IMR-90 (cell line): ENCODE measurements at regions not wholly inside any gene's neighbourhood (a gene's known extent, or its start where the extent isn't known, plus 50 kb on each side); places are given as distances from the start of the nearest gene placed in this dataset.

ENCODE experiments used
- ATAC-seq: fragments of 200-7000 bp; cut with Tn5 transposase; 2 replicates; pipeline ENCODE4 v1.9.1; 2020; ENCODE audit warnings: low read depth, mild to moderate bottlenecking, moderate library complexity
- BruUV-seq: library from RNA; stranded (reverse); fragments of 400-500 nt; replicated peaks from 2 replicates; lab custom pipeline; 2021; lab: Mats Ljungman, UMichigan
- CTCF ChIA-PET: fragments of 300-600 bp; formaldehyde crosslinking; extraction: SDS; loops from one replicate; lab custom pipeline; 2021; ENCODE audit warnings: antibody characterized with exemption; lab: Yijun Ruan, JAX
- POLR2A ChIA-PET: fragments of 300-600 bp; sonication (Branson Sonifier 250); formaldehyde crosslinking; loops from one replicate; lab custom pipeline; 2022; ENCODE audit warnings: antibody characterized with exemption; ENCODE audit not compliant: unreplicated experiment; lab: Charles Lee
- DNase-seq: peaks from one replicate; pipeline ENCODE4 v3.0.0; 2013
- H2AFZ ChIP-seq: replicated peaks from 2 replicates; pipeline ENCODE3; 2013; ENCODE audit warnings: low read length, mild to moderate bottlenecking; ENCODE audit not compliant: poor library complexity
- H2AK5ac ChIP-seq: 2 replicates; pipeline ENCODE4 v1.6.1; 2013; ENCODE audit warnings: low read depth, low read length, inconsistent platforms
- H2AK9ac ChIP-seq: replicated peaks from 2 replicates; pipeline ENCODE3; 2013; ENCODE audit warnings: mild to moderate bottlenecking, low read depth, low read length, moderate library complexity; ENCODE audit not compliant: poor library complexity
- H2BK120ac ChIP-seq: 2 replicates; pipeline ENCODE4 v1.6.1; 2013; ENCODE audit warnings: low read depth, low read length, inconsistent platforms
- H2BK15ac ChIP-seq: 3 replicates; pipeline ENCODE4 v1.6.1; 2013; ENCODE audit warnings: low read depth, low read length, inconsistent platforms
- H2BK20ac ChIP-seq: 2 replicates; pipeline ENCODE4 v1.6.1; 2013; ENCODE audit warnings: low read depth, mild to moderate bottlenecking, inconsistent platforms, low read length, moderate library complexity
- H2BK5ac ChIP-seq: 2 replicates; pipeline ENCODE4 v1.6.1; 2013; ENCODE audit warnings: mild to moderate bottlenecking, low read depth, low read length, inconsistent platforms; ENCODE audit not compliant: poor library complexity, severe bottlenecking
- H3K14ac ChIP-seq: replicated peaks from 2 replicates; pipeline ENCODE4 v1.6.1; 2013; ENCODE audit warnings: low read depth, low read length, inconsistent platforms
- H3K18ac ChIP-seq: 2 replicates; pipeline ENCODE4 v1.6.1; 2013; ENCODE audit warnings: low read depth, low read length, control low read depth
- H3K23ac ChIP-seq: 2 replicates; pipeline ENCODE4 v1.6.1; 2013; ENCODE audit warnings: low read depth, low read length, inconsistent platforms
- H3K27ac ChIP-seq: 2 replicates; pipeline ENCODE4 v1.5.1; 2013; ENCODE audit warnings: mild to moderate bottlenecking, control low read depth, low read length; ENCODE audit not compliant: insufficient read depth
- H3K27me3 ChIP-seq: 2 replicates; pipeline ENCODE4 v1.6.1; 2013; ENCODE audit warnings: low read length; ENCODE audit not compliant: control insufficient read depth, insufficient read depth
- H3K36me3 ChIP-seq: 2 replicates; pipeline ENCODE4 v1.6.1; 2013; ENCODE audit warnings: low read length, mixed read lengths; ENCODE audit not compliant: control insufficient read depth, insufficient read depth
- H3K4ac ChIP-seq: 2 replicates; pipeline ENCODE4 v1.6.1; 2013; ENCODE audit warnings: low read depth, low read length, inconsistent platforms
- H3K4me1 ChIP-seq: 2 replicates; pipeline ENCODE4 v1.6.1; 2013; ENCODE audit warnings: low read length, mixed read lengths; ENCODE audit not compliant: control insufficient read depth, insufficient read depth
- H3K4me2 ChIP-seq: 2 replicates; pipeline ENCODE4 v1.6.1; 2013; ENCODE audit warnings: low read depth, mild to moderate bottlenecking, control low read depth, low read length, moderate library complexity
- H3K4me3 ChIP-seq: 2 replicates; pipeline ENCODE4 v1.5.1; 2013; ENCODE audit warnings: low read depth, mild to moderate bottlenecking, control low read depth, low read length, moderate library complexity; ENCODE audit not compliant: insufficient read depth
- H3K56ac ChIP-seq: 2 replicates; pipeline ENCODE4 v1.6.1; 2013; ENCODE audit warnings: low read length, inconsistent platforms; ENCODE audit not compliant: insufficient read depth; ENCODE audit errors: extremely low read depth
- H3K79me1 ChIP-seq, 2 experiments: 2 replicates each; pipeline ENCODE4 v1.6.1; 2013; ENCODE audit warnings: low read length in 2 of 2, inconsistent platforms in 1 of 2, low read depth in 1 of 2
- H3K9ac ChIP-seq: 2 replicates; pipeline ENCODE4 v1.6.1; 2013; ENCODE audit warnings: low read depth, low read length, control low read depth
- H3K9me1 ChIP-seq: 2 replicates; pipeline ENCODE4 v1.6.1; 2013; ENCODE audit warnings: low read length, inconsistent platforms; ENCODE audit not compliant: insufficient read depth
- H3K9me3 ChIP-seq: 2 replicates; pipeline ENCODE4 v1.6.1; 2013; ENCODE audit warnings: low read length; ENCODE audit not compliant: control insufficient read depth, insufficient read depth
- H4K20me1 ChIP-seq: 2 replicates; pipeline ENCODE4 v1.6.1; 2013; ENCODE audit warnings: low read length, inconsistent platforms; ENCODE audit not compliant: insufficient read depth
- H4K5ac ChIP-seq: 2 replicates; pipeline ENCODE4 v1.6.1; 2013; ENCODE audit warnings: mild to moderate bottlenecking, low read depth, low read length, control low read depth
- H4K8ac ChIP-seq, 2 experiments: 2 replicates each; pipeline ENCODE4 v1.6.1; 2013; ENCODE audit warnings: low read depth in 2 of 2, low read length in 2 of 2, control low read depth in 1 of 2, inconsistent platforms in 1 of 2
- H4K91ac ChIP-seq: 2 replicates; pipeline ENCODE4 v1.6.1; 2013; ENCODE audit warnings: low read depth, low read length, inconsistent platforms; ENCODE audit not compliant: insufficient read depth
- FOS ChIP-seq: fragments of 150-350 bp; IDR thresholded peaks from 2 replicates; pipeline ENCODE4 v1.6.1; 2016; ENCODE audit warnings: low read depth, low read length
- NFE2L2 ChIP-seq: fragments of 150-350 bp; IDR thresholded peaks from 2 replicates; pipeline ENCODE4 v1.6.1; 2016; ENCODE audit warnings: low read depth, mild to moderate bottlenecking, low read length
- RFX5 ChIP-seq: IDR thresholded peaks from 2 replicates; pipeline ENCODE4 v1.8.0; 2012; ENCODE audit warnings: low read depth, mild to moderate bottlenecking, low read length, moderate library complexity
- WGBS, 2 experiments: methylation state at CpG; one replicate each; pipeline versions ENCODE4 v1.1.5 to v1.1.7; 2013; ENCODE audit warnings: missing lambda C conversion rate in 2 of 2; ENCODE audit not compliant: insufficient read length in 1 of 2; ENCODE audit errors: extremely low coverage in 2 of 2; 5-methylcytosine and 5-hydroxymethylcytosine counted together
- dilution Hi-C: fragments of 300-500 bp; cut with HindIII; formaldehyde crosslinking; loops from one replicate; pipeline ENCODE4 v1.14.3; 2018; ENCODE audit warnings: low sequenced_read_pairs; ENCODE audit not compliant: unreplicated experiment
- in situ Hi-C: fragments of 300-500 bp; cut with MboI; formaldehyde crosslinking; loops from 3 replicates; pipeline ENCODE4 v1.14.3; 2019; ENCODE audit warnings: low sequenced_read_pairs, inconsistent platforms, mixed read lengths
- intact Hi-C: fragments of 100-400 bp; cut with micrococcal nuclease; formaldehyde crosslinking; loops from 2 replicates; pipeline ENCODE4 v1.10.0; 2022
- TF ChIP-seq, protein P1 (sequence below): conservative IDR thresholded peaks from 2 replicates; pipeline ENCODE4 v1.5.1; 2012; ENCODE audit warnings: mild to moderate bottlenecking, low read depth, low read length, improper control_type of control experiment

DNA sequence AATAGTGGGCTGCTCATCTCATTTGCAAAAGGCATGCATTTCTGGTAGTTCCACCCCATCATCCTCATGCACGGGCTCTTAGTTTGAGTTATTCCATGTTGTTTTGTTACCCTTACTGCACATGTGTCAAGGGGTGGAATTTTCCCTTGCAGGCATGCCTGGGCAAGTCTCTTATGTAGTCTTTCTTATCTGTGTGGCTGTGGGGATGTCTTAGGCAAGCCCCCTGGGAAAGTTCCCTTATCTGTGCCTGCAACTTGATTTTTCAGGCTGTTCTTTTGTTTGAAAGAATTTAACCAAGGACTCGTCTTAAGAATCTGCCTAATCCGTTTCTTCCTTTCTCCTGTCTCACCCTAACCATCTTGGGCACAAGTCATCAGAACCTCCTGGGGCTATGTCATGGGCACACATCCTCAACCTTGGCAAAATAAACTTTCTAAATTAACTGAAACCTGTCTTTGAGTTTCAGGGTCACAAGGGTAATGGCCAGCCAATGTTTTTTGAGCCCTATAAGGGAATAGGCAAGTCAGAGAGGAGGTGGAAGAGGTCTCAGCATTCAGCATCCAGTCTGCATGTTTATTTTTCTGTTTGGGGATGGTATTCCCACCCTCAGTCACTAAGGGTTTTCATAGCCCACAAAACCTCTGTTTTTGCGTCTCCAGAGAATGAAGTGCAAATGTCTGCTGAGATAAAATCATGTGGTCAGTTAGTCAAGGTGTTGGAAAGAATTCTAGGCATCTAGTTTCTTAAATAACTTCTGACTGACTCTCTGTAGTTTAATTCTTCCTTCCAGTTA lies 579.7 kb downstream of the PLA2G4A start (continued):
- TF ChIP-seq, protein P1, sequence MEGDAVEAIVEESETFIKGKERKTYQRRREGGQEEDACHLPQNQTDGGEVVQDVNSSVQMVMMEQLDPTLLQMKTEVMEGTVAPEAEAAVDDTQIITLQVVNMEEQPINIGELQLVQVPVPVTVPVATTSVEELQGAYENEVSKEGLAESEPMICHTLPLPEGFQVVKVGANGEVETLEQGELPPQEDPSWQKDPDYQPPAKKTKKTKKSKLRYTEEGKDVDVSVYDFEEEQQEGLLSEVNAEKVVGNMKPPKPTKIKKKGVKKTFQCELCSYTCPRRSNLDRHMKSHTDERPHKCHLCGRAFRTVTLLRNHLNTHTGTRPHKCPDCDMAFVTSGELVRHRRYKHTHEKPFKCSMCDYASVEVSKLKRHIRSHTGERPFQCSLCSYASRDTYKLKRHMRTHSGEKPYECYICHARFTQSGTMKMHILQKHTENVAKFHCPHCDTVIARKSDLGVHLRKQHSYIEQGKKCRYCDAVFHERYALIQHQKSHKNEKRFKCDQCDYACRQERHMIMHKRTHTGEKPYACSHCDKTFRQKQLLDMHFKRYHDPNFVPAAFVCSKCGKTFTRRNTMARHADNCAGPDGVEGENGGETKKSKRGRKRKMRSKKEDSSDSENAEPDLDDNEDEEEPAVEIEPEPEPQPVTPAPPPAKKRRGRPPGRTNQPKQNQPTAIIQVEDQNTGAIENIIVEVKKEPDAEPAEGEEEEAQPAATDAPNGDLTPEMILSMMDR: no peak

DNA sequence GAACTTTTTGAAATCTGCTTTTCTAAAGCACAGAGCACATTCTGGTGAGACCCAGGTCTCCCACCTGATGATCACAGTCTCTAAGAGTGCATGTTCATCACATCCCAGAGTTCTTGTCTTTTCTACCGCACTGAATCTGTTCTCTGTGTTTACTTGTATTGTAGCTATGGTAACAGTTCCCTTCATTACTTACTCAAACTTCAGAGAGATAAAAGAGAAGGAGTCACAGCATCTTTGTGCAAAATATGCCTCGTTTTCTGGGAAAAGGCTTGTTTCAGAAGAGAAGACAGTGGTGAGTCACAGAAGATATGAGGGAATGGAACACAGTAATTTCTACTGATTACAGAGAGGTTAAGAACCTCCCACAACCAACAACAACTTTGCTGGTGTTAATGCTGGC lies 580.6 kb downstream of the PLA2G4A start:
- H3K36me3 ChIP-seq: no peaks in the 10 kb centered on the region
- H3K4ac ChIP-seq: no peak overlapping the region
- H3K27me3 ChIP-seq: no peaks in the 10 kb centered on the region
- peak overlapping the region; percentile 31; the same call in 1 of the 2 replicates for H3K4me2 ChIP-seq
- H3K4me3 ChIP-seq: no peak overlapping the region
- ChIA-PET CTCF (interaction anchor here (0.6 kb wide), 1 partner anchor 1361 kb away, joined by 4 read pairs; no protein-coding TSS in a partner anchor), POLR2A (no interaction called here)
- peak overlapping the region; percentile 64; the same call in 1 of the 2 replicates for H3K18ac ChIP-seq
- WGBS, 2 experiments: no CpG with 5 or more reads among the region's 2 CpGs
- H3K9ac ChIP-seq: no peak overlapping the region
- H2AFZ ChIP-seq: no peak overlapping the region
- peak overlapping the region; percentile 19; the same call in 1 of the 2 replicates for H4K91ac ChIP-seq
- H3K27ac ChIP-seq: no peak overlapping the region
- no peak overlapping the region for H2AK9ac ChIP-seq
- H2BK120ac ChIP-seq: peak overlapping the region; percentile 94
- H3K23ac ChIP-seq: no peak overlapping the region
- intact Hi-C loops: loop anchor here (5.0 kb wide), 1 partner anchor 142 kb away; no protein-coding TSS in a partner anchor
- peak overlapping the region; percentile 45; the same call in 1 of the 2 replicates for H2BK20ac ChIP-seq
- no peaks in the 10 kb centered on the region for H4K20me1 ChIP-seq
- H2BK5ac ChIP-seq: peak overlapping the region; percentile 9
- TF ChIP-seq NFE2L2: no peak
- peak; percentile 47; the same call in 1 of the 2 replicates for TF ChIP-seq FOS
- no peak for TF ChIP-seq RFX5
- no peaks in the 10 kb centered on the region for H3K79me1 ChIP-seq
- ATAC-seq (peak; percentile 55), DNase-seq (peak; percentile 73)
- no peak overlapping the region for H3K14ac ChIP-seq
- dilution Hi-C loops: no loop called here
- BruUV-seq: no TSS peak
- no peak overlapping the region for H3K56ac ChIP-seq
- no peak overlapping the region; the same call in 2 of the 3 replicates for H2BK15ac ChIP-seq
- H4K5ac ChIP-seq: peak overlapping the region; percentile 67; the same call in 1 of the 2 replicates
- H3K9me3 ChIP-seq: no peaks in the 10 kb centered on the region
- H3K4me1 ChIP-seq: peaks cover 8% of the 10 kb centered on the region
- in situ Hi-C loops: no loop called here
- H2AK5ac ChIP-seq: no peak overlapping the region
- no peak overlapping the region; a peak in 1 of 4 replicates for H4K8ac ChIP-seq
- no peaks in the 10 kb centered on the region for H3K9me1 ChIP-seq
